SKM-1 treated with dmso at 0.1 percent for 144 hours (cell line): ENCODE measurements at regions not wholly inside any gene's neighbourhood (a gene's known extent, or its start where the extent isn't known, plus 50 kb on each side); places are given as distances from the start of the nearest gene placed in this dataset.
A peak's percentile ranks its signal among the peaks of the same experiment; 100 is the strongest.
"Not testable (repeated sequence)": the region's sequence is repeated elsewhere in the genome, so short reads cannot be mapped to it uniquely, and the experiment has no call there.

Source experiments
- DNase-seq: peaks from one replicate; lab custom pipeline; 2025; ENCODE audit not compliant: unreplicated experiment; lab: John Stamatoyannopoulos, UW

GRCh38 chr12:46493834-46494181 lies 121.2 kb upstream of the SLC38A2 start:
- no peak for DNase-seq

- DNase-seq = no peak
Measured at GRCh38 chr12:46493150-46493833, 120.7 kb upstream of the SLC38A2 start.

GRCh38 chr12:46492471-46493085 lies 120.0 kb upstream of the SLC38A2 start:
- DNase-seq = no peak

GRCh38 chr12:46491548-46491947 lies 119.0 kb upstream of the SLC38A2 start:
- no peak for DNase-seq

- no peak for DNase-seq
Measured at GRCh38 chr12:46490635-46491034, 118.1 kb upstream of the SLC38A2 start.

- DNase-seq = no peak
Measured at GRCh38 chr12:46489951-46490388, 117.4 kb upstream of the SLC38A2 start.

GRCh38 chr12:46487567-46488131 lies 115.1 kb upstream of the SLC38A2 start:
- DNase-seq = peak; percentile 78

GRCh38 chr12:46486588-46486987 lies 114.0 kb upstream of the SLC38A2 start:
- no peak for DNase-seq

GRCh38 chr12:46485853-46486252 lies 113.3 kb upstream of the SLC38A2 start:
- DNase-seq = no peak

- DNase-seq = no peak
Measured at GRCh38 chr12:46484396-46485061, 112.0 kb upstream of the SLC38A2 start.

GRCh38 chr12:46483572-46484395 lies 111.2 kb upstream of the SLC38A2 start:
- no peak for DNase-seq

GRCh38 chr12:46480724-46481123 lies 108.2 kb upstream of the SLC38A2 start:
- no peak for DNase-seq

- DNase-seq = no peak
Measured at GRCh38 chr12:46480316-46480715, 107.7 kb upstream of the SLC38A2 start.

- no peak for DNase-seq
Measured at GRCh38 chr12:46478123-46478522, 105.5 kb upstream of the SLC38A2 start.

GRCh38 chr12:46477541-46477940 lies 105.0 kb upstream of the SLC38A2 start:
- no peak for DNase-seq

- DNase-seq = no peak
Measured at GRCh38 chr12:46475972-46476645, 103.5 kb upstream of the SLC38A2 start.

GRCh38 chr12:46474385-46474784 lies 101.8 kb upstream of the SLC38A2 start:
- not testable (repeated sequence) for DNase-seq

GRCh38 chr12:46473634-46474329 lies 101.2 kb upstream of the SLC38A2 start:
- peak; percentile 50 for DNase-seq

GRCh38 chr12:46472893-46473633 lies 100.5 kb upstream of the SLC38A2 start:
- no peak for DNase-seq
